PC-9 (cell line): ENCODE measurements at regions not wholly inside any gene's neighbourhood (a gene's known extent, or its start where the extent isn't known, plus 50 kb on each side); places are given as distances from the start of the nearest gene placed in this dataset.

Source experiments
- EZH2 ChIP-seq: fragments of 200-600 bp; sonication (generic); IDR thresholded peaks from 2 replicates; pipeline ENCODE4 v1.8.0; 2017; ENCODE audit warnings: antibody characterized with exemption, low read depth
- TF ChIP-seq, protein P1 (sequence below): fragments of 200-600 bp; sonication (generic); conservative IDR thresholded peaks from 2 replicates; pipeline ENCODE4 v1.6.1; 2017; ENCODE audit warnings: mixed run types, antibody characterized with exemption, mild to moderate bottlenecking, moderate library complexity

DNA sequence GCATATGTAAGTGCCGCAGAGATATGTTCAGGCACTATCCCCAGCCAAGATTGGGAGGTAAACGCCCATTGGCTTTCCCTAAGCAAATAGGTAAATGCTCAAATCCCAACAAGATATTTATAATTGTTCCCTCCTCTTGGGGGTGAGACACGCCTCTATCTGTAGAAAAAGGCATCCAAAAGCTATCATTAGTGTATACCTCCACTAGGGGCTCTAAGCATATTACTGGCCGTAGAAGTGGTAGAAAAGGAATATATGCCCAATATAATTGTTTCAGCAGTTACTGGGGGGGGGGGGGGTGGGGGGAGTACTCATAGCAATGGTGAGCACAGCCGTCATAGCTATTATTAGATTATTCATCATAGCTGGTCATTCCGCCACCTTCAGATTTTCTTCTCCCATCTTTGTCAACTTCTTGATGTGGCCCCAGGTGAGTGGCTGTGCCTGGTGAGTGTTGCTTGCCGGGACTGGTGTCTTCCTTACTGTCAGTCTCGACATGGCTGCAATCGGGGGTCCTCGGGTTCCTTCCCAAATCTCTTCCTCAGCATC is 53.3 kb upstream of the WDR1 start:
- TF ChIP-seq, protein P1, sequence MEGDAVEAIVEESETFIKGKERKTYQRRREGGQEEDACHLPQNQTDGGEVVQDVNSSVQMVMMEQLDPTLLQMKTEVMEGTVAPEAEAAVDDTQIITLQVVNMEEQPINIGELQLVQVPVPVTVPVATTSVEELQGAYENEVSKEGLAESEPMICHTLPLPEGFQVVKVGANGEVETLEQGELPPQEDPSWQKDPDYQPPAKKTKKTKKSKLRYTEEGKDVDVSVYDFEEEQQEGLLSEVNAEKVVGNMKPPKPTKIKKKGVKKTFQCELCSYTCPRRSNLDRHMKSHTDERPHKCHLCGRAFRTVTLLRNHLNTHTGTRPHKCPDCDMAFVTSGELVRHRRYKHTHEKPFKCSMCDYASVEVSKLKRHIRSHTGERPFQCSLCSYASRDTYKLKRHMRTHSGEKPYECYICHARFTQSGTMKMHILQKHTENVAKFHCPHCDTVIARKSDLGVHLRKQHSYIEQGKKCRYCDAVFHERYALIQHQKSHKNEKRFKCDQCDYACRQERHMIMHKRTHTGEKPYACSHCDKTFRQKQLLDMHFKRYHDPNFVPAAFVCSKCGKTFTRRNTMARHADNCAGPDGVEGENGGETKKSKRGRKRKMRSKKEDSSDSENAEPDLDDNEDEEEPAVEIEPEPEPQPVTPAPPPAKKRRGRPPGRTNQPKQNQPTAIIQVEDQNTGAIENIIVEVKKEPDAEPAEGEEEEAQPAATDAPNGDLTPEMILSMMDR = no peak
- no peak for TF ChIP-seq EZH2
